K562 (cell line): ENCODE measurements at regions not wholly inside any gene's neighbourhood (a gene's known extent, or its start where the extent isn't known, plus 50 kb on each side); places are given as distances from the start of the nearest gene placed in this dataset.

Experiments used
- ATAC-seq: fragments of 200-7000 bp; cut with Tn5 transposase; 3 replicates; pipeline ENCODE4 v1.9.1; 2020; ENCODE audit warnings: moderate library complexity
- BruUV-seq: library from RNA; stranded (reverse); fragments of 400-500 nt; replicated peaks from 2 replicates; lab custom pipeline; 2021; lab: Mats Ljungman, UMichigan
- CTCF ChIA-PET: fragments of 300-600 bp; formaldehyde crosslinking; extraction: SDS; loops from one replicate; lab custom pipeline; 2021; ENCODE audit warnings: low intra/inter-chr PET ratio; lab: Yijun Ruan, JAX
- POLR2A ChIA-PET: fragments of 300-600, 350-650 bp; sonication (Branson Sonifier 250); formaldehyde crosslinking; extraction: SDS; loops from one replicate; lab custom pipeline; 2021; ENCODE audit warnings: antibody characterized with exemption, inconsistent platforms; lab: Yijun Ruan, JAX
- DNase-seq, 4 experiments: peaks; one replicate each; pipeline versions ENCODE4 v3.0.0 to v3.0.0-alpha.2; 2011 to 2018; ENCODE audit warnings: low spot score in 3 of 4, mixed read lengths in 3 of 4; ENCODE audit errors: extremely low read depth in 1 of 4
- FAIRE-seq: peaks from 2 replicates; lab custom pipeline; 2011; peaks lifted over from hg19 to GRCh38; lab: Jason Lieb, UNC
- H2AFZ ChIP-seq: 2 replicates; pipeline ENCODE4 v1.6.0; 2011; ENCODE audit warnings: low read depth, low read length, control low read depth, inconsistent platforms
- H3K27ac ChIP-seq: fragments of 200-600 bp; 3 replicates; pipeline ENCODE4 v1.8.0; 2011; ENCODE audit warnings: low read depth, mild to moderate bottlenecking, control low read depth, inconsistent platforms, low read length, moderate library complexity, mixed read lengths; ENCODE audit errors: extremely low read depth
- H3K27me3 ChIP-seq, 2 experiments: fragments of 300-600 bp in 1 of 2; 2 replicates in 1 of 2; 3 replicates in 1 of 2; pipeline versions ENCODE4 v1.6.0 to v1.8.0; 2011; ENCODE audit warnings: inconsistent platforms in 2 of 2, low read length in 2 of 2, mild to moderate bottlenecking in 1 of 2, mixed read lengths in 1 of 2, moderate library complexity in 1 of 2; ENCODE audit not compliant: control insufficient read depth in 2 of 2, insufficient read depth in 2 of 2
- H3K36me3 ChIP-seq: fragments of 300-600 bp; 3 replicates; pipeline ENCODE4 v1.8.0; 2011; ENCODE audit warnings: mild to moderate bottlenecking, low read length, inconsistent platforms; ENCODE audit not compliant: control insufficient read depth, insufficient read depth
- H3K4me1 ChIP-seq, 2 experiments: fragments of 200-600 bp in 1 of 2; replicated peaks in 1 of 2; 2 replicates in 1 of 2; 3 replicates in 1 of 2; pipeline versions ENCODE4 v1.5.1 to v1.8.0; 2011; ENCODE audit warnings: inconsistent platforms in 2 of 2, low read length in 2 of 2, mild to moderate bottlenecking in 1 of 2, mixed read lengths in 1 of 2, moderate library complexity in 1 of 2; ENCODE audit not compliant: control insufficient read depth in 2 of 2, insufficient read depth in 2 of 2
- H3K4me2 ChIP-seq: 2 replicates; pipeline ENCODE4 v1.6.1; 2011; ENCODE audit warnings: low read length, control low read depth, inconsistent platforms, mixed read lengths; ENCODE audit not compliant: insufficient read depth
- H3K4me3 ChIP-seq: fragments of 200-600 bp; sonication (generic), shearing (Covaris generic); 2 replicates; pipeline ENCODE4 v1.5.1; 2016; ENCODE audit warnings: control low read depth, inconsistent platforms
- H3K79me2 ChIP-seq: fragments of 200-600 bp; 3 replicates; pipeline ENCODE4 v1.8.0; 2011; ENCODE audit warnings: low read length, inconsistent platforms; ENCODE audit not compliant: control insufficient read depth, insufficient read depth
- H3K9ac ChIP-seq, 2 experiments: 2 replicates each; pipeline versions ENCODE4 v1.6.0 to v1.6.1; 2011; ENCODE audit warnings: low read depth in 2 of 2, low read length in 2 of 2, control low read depth in 1 of 2, inconsistent platforms in 1 of 2, mild to moderate bottlenecking in 1 of 2, mixed read lengths in 1 of 2; ENCODE audit not compliant: insufficient read depth in 1 of 2
- H3K9me1 ChIP-seq: one replicate; pipeline ENCODE4 v1.6.0; 2011; ENCODE audit warnings: inconsistent platforms, mild to moderate bottlenecking, low read length, moderate library complexity; ENCODE audit not compliant: control insufficient read depth, insufficient read depth
- H3K9me3 ChIP-seq: replicated peaks from 2 replicates; pipeline ENCODE4 v1.5.1; 2011; ENCODE audit warnings: low read depth, low read length, inconsistent platforms; ENCODE audit not compliant: control insufficient read depth, insufficient read depth
- H4K20me1 ChIP-seq: replicated peaks from 2 replicates; pipeline ENCODE4 v1.6.1; 2011; ENCODE audit warnings: low read length, inconsistent platforms, mixed read lengths; ENCODE audit not compliant: control insufficient read depth, insufficient read depth
- BCOR ChIP-seq: fragments of 450-650 bp; IDR thresholded peaks from 2 replicates; pipeline ENCODE4 v1.6.1; 2016
- ETS1 ChIP-seq: conservative IDR thresholded peaks from 2 replicates; pipeline ENCODE4 v1.6.1; 2011; ENCODE audit warnings: low read depth, mild to moderate bottlenecking, low read length; ENCODE audit not compliant: control insufficient read depth
- KHSRP ChIP-seq: fragments of 450-650 bp; IDR thresholded peaks from 2 replicates; pipeline ENCODE4 v1.6.1; 2017
- LEF1 ChIP-seq: fragments of 450-650 bp; IDR thresholded peaks from 2 replicates; pipeline ENCODE4 v1.6.1; 2016; ENCODE audit warnings: mild to moderate bottlenecking
- NCOA2 ChIP-seq, 2 experiments: fragments of 450-650 bp; IDR thresholded peaks; 2 replicates each; pipeline ENCODE4 v1.6.1; 2018; ENCODE audit warnings: mild to moderate bottlenecking in 2 of 2, moderate library complexity in 1 of 2; ENCODE audit not compliant: partially characterized antibody in 2 of 2
- NEUROD1 ChIP-seq: fragments of 150-350 bp; IDR thresholded peaks from 2 replicates; pipeline ENCODE4 v1.6.1; 2014; ENCODE audit warnings: borderline replicate concordance, low read length, low read depth; ENCODE audit not compliant: partially characterized antibody
- NONO ChIP-seq, 2 experiments: fragments of 200-400 bp in 1 of 2; fragments of 450-650 bp in 1 of 2; formaldehyde crosslinking in 1 of 2; IDR thresholded peaks; 2 replicates each; pipeline ENCODE4 v1.6.1; 2017; ENCODE audit warnings: low read depth in 2 of 2, mild to moderate bottlenecking in 2 of 2, moderate library complexity in 2 of 2, low read length in 1 of 2
- SIRT6 ChIP-seq: IDR thresholded peaks from one replicate; pipeline ENCODE4 v1.6.1; 2012; ENCODE audit warnings: low read depth, mild to moderate bottlenecking, control low read depth, inconsistent platforms, low read length, moderate library complexity
- ZKSCAN3 ChIP-seq: fragments of 250-450 bp; sonication (Bioruptor Pico); IDR thresholded peaks from 2 replicates; pipeline ENCODE4 v1.4.0; 2020
- ZNF764 ChIP-seq: fragments of 250-450 bp; sonication (Bioruptor Pico); IDR thresholded peaks from 2 replicates; pipeline ENCODE4 v1.4.0; 2020; ENCODE audit warnings: low read depth, mild to moderate bottlenecking, moderate library complexity
- in situ Hi-C: fragments of 300-500 bp; cut with MboI; formaldehyde crosslinking; loops from 4 replicates; pipeline ENCODE4 v1.15.0; 2018; ENCODE audit warnings: inconsistent platforms, mixed read lengths
- intact Hi-C: fragments of 100-400 bp; cut with micrococcal nuclease; formaldehyde crosslinking; loops from 2 replicates; pipeline ENCODE4 v1.14.2; 2022
- TF ChIP-seq, protein P1 (sequence below): fragments of 250-450 bp; sonication (Bioruptor Pico); IDR thresholded peaks from 2 replicates; pipeline ENCODE4 v1.6.1; 2021; ENCODE audit warnings: mild to moderate bottlenecking
- TF ChIP-seq, protein P2 (sequence below), 2 experiments: fragments of 450-650 bp; conservative IDR thresholded peaks; 2 replicates each; pipeline ENCODE4 v1.6.1; 2017; ENCODE audit warnings: mild to moderate bottlenecking in 2 of 2, moderate library complexity in 2 of 2
- TF ChIP-seq, protein P3 (sequence below): sonication (generic); IDR thresholded peaks from 2 replicates; pipeline ENCODE4 v1.6.1; 2016
- TF ChIP-seq, protein P4 (sequence below): sonication (generic); formaldehyde crosslinking; IDR thresholded peaks from 2 replicates; pipeline ENCODE4 v1.9.0; 2022; ENCODE audit warnings: mild to moderate bottlenecking, missing genetic modification reagents
- TF ChIP-seq, protein P5 (sequence below), 2 experiments: fragments of 450-650 bp in 1 of 2; IDR thresholded peaks; 2 replicates each; pipeline ENCODE4 v1.6.1; 2011 to 2017; ENCODE audit warnings: low read depth in 2 of 2, antibody characterized with exemption in 1 of 2, borderline replicate concordance in 1 of 2, low read length in 1 of 2, mild to moderate bottlenecking in 1 of 2, mixed read lengths in 1 of 2; ENCODE audit not compliant: control insufficient read depth in 1 of 2

GRCh38 chrX:87890437-87890836, 372.8 kb downstream of the KLHL4 start:
- Histone ChIP-seq H3K9me1 (no peaks in the 10 kb centered on the region), H3K9ac (no peak overlapping the region), H3K4me2 (no peak overlapping the region), H2AFZ (no peak overlapping the region), H3K27ac (no peak overlapping the region), H3K27me3 (no peaks in the 10 kb centered on the region), H3K4me1 (no peaks in the 10 kb centered on the region), H3K79me2 (no peaks in the 10 kb centered on the region), H3K36me3 (no peaks in the 10 kb centered on the region), H4K20me1 (no peaks in the 10 kb centered on the region), H3K4me3 (no peak overlapping the region), H3K9me3 (no peaks in the 10 kb centered on the region)
- ChIA-PET CTCF (no interaction called here), POLR2A (no interaction called here)
- DNase-seq (no peak), FAIRE-seq (no peak), ATAC-seq (no peak)
- in situ Hi-C loops (no loop called here), intact Hi-C loops (no loop called here)
- no TSS peak for BruUV-seq
- TF ChIP-seq, protein P1, sequence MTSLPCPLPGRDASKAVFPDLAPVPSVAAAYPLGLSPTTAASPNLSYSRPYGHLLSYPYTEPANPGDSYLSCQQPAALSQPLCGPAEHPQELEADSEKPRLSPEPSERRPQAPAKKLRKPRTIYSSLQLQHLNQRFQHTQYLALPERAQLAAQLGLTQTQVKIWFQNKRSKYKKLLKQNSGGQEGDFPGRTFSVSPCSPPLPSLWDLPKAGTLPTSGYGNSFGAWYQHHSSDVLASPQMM (CRISPR knock-in tag) = no peak
- TF ChIP-seq ETS1 (no peak), NCOA2 (IDR thresholded peaks at IDR 0.05; ENCODE audit: partially characterized antibody in 2 of 2) (no peak), SIRT6 (no peak), KHSRP (no peak), ZNF764 (no peak), ZKSCAN3 (CRISPR knock-in tag) (no peak), NONO (IDR thresholded peaks at IDR 0.05; ENCODE audit: low read depth in 2 of 2, low read length in 1 of 2) (no peak), NEUROD1 (no peak), BCOR (no peak), LEF1 (no peak)
- TF ChIP-seq, protein P2, sequence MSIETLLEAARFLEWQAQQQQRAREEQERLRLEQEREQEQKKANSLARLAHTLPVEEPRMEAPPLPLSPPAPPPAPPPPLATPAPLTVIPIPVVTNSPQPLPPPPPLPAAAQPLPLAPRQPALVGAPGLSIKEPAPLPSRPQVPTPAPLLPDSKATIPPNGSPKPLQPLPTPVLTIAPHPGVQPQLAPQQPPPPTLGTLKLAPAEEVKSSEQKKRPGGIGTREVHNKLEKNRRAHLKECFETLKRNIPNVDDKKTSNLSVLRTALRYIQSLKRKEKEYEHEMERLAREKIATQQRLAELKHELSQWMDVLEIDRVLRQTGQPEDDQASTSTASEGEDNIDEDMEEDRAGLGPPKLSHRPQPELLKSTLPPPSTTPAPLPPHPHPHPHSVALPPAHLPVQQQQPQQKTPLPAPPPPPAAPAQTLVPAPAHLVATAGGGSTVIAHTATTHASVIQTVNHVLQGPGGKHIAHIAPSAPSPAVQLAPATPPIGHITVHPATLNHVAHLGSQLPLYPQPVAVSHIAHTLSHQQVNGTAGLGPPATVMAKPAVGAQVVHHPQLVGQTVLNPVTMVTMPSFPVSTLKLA (conservative IDR thresholded peaks at IDR 0.05) = no peak
- TF ChIP-seq, protein P3, sequence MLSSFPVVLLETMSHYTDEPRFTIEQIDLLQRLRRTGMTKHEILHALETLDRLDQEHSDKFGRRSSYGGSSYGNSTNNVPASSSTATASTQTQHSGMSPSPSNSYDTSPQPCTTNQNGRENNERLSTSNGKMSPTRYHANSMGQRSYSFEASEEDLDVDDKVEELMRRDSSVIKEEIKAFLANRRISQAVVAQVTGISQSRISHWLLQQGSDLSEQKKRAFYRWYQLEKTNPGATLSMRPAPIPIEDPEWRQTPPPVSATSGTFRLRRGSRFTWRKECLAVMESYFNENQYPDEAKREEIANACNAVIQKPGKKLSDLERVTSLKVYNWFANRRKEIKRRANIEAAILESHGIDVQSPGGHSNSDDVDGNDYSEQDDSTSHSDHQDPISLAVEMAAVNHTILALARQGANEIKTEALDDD = no peak
- TF ChIP-seq, protein P4, sequence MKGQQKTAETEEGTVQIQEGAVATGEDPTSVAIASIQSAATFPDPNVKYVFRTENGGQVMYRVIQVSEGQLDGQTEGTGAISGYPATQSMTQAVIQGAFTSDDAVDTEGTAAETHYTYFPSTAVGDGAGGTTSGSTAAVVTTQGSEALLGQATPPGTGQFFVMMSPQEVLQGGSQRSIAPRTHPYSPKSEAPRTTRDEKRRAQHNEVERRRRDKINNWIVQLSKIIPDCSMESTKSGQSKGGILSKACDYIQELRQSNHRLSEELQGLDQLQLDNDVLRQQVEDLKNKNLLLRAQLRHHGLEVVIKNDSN = no peak
- TF ChIP-seq, protein P5, sequence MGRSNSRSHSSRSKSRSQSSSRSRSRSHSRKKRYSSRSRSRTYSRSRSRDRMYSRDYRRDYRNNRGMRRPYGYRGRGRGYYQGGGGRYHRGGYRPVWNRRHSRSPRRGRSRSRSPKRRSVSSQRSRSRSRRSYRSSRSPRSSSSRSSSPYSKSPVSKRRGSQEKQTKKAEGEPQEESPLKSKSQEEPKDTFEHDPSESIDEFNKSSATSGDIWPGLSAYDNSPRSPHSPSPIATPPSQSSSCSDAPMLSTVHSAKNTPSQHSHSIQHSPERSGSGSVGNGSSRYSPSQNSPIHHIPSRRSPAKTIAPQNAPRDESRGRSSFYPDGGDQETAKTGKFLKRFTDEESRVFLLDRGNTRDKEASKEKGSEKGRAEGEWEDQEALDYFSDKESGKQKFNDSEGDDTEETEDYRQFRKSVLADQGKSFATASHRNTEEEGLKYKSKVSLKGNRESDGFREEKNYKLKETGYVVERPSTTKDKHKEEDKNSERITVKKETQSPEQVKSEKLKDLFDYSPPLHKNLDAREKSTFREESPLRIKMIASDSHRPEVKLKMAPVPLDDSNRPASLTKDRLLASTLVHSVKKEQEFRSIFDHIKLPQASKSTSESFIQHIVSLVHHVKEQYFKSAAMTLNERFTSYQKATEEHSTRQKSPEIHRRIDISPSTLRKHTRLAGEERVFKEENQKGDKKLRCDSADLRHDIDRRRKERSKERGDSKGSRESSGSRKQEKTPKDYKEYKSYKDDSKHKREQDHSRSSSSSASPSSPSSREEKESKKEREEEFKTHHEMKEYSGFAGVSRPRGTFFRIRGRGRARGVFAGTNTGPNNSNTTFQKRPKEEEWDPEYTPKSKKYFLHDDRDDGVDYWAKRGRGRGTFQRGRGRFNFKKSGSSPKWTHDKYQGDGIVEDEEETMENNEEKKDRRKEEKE (IDR thresholded peaks at IDR 0.05; ENCODE audit: borderline replicate concordance in 1 of 2, control insufficient read depth in 1 of 2, low read depth in 2 of 2, low read length in 1 of 2) = no peak
